HG03432 (cell line): ENCODE measurements at regions not wholly inside any gene's neighbourhood (a gene's known extent, or its start where the extent isn't known, plus 50 kb on each side); places are given as distances from the start of the nearest gene placed in this dataset.
"Not testable (repeated sequence)": the region's sequence is repeated elsewhere in the genome, so short reads cannot be mapped to it uniquely, and the experiment has no call there.

Experiments used
- ATAC-seq: cut with Tn5 transposase; IDR thresholded peaks from one replicate; pipeline ENCODE4 v1.9.1; 2021; ENCODE audit warnings: mild to moderate bottlenecking, moderate library complexity; ENCODE audit not compliant: unreplicated experiment

DNA sequence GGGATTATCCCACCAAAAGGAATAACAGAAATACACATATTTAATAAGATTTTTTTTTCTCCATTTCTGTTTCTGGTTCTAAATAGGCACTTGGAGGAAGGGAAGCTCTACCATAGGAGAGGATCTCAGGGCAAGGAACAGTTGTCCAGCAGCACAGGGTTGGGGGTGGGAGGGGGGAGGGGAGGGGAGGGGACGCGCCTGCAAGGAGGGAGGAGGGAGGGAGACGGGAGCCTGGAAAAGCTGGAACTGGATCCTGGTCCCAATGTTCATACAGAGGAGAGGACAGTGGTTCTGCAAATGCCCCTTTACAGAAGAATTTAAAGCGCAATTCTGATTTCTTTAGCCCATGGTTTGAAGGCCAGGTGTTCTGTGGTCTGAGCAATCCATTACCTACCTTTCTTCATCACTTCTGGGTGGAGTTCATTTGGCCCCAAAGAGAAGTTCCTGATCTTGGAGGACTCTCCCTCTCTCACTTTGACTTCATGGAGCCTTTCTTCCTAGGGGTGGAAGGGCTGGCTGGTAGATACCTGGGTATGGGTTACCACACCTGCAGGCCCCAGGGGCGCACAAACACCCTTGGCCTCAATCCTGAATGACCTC lies 348.9 kb upstream of the NCAM1 start:
- ATAC-seq, result no peak

GRCh38 chr11:112613051-112613972 lies 347.9 kb upstream of the NCAM1 start:
- no peak for ATAC-seq

- ATAC-seq, result no peak
Measured at GRCh38 chr11:112614605-112615004, 346.6 kb upstream of the NCAM1 start.

DNA sequence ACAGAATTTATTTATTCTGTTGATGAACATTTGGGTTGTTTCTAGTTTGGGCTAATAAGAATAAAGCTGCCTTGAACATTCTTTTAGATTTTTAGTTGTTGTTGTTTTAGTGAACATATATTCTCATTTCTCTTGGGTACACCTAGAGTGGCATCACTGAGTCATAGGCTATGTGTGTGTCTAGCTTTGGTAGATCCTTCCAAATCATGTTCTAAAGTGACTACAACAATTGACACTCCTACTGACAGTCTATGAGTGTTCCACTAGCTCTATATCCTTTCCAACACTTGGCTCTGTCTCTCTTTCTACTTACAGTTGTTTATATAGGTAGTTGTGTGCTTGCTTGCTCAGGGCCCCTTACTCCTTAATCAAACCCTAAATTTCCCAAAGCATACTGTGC lies 346.0 kb upstream of the NCAM1 start:
- no peak for ATAC-seq

- ATAC-seq, result no peak
Measured at GRCh38 chr11:112615891-112616290, 345.3 kb upstream of the NCAM1 start.

DNA sequence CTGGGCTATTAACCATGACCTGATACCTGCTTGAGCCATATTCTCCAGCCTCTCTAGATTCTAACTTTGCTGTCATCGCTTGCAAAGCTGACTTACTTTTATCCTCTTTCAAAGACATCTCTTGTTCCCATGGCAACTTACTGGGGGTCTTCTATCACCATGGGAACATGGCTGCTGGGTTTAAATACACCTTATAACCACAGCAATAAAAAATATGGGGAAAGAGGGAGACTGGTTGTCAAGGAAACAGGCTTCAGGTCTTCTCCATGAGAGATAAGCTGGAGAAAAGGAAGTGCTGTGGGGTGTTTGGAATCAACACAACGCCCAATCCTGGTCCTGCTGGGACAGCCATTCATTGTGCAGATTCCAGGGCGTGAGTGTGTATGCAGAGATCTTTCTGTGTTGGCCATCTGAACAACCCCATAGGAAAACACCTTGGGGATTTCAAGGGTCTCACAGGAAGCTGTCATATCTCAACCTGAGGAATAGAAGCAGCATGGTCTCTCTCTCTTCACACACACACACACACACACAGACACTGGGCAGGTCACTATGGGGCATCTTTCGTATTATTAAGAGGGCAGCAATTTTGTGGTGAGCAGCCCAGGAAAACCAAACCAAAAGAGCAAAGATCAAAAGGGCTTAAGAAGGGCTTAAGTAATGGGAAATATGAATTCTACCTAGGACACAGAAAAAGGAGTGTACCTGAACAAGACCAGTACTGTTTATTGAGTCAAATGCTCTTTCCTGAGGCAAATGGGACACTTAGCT lies 344.7 kb upstream of the NCAM1 start:
- no peak for ATAC-seq

DNA sequence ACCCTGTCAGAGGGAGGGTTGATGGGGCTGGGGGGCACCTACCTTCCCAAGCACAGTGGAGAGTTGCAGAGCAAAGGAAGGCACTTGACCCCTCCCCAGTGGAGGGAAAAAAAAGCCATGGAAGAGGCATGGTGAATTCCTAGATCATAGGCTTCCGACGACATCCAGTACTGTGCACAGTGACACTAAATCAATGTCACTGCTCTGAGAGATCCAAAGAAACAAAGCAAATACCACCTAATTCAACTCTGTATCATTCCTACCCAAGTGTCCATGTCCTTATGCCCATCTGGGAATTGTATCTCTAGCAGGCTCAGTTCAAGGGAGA lies 344.2 kb upstream of the NCAM1 start:
- no peak for ATAC-seq

DNA sequence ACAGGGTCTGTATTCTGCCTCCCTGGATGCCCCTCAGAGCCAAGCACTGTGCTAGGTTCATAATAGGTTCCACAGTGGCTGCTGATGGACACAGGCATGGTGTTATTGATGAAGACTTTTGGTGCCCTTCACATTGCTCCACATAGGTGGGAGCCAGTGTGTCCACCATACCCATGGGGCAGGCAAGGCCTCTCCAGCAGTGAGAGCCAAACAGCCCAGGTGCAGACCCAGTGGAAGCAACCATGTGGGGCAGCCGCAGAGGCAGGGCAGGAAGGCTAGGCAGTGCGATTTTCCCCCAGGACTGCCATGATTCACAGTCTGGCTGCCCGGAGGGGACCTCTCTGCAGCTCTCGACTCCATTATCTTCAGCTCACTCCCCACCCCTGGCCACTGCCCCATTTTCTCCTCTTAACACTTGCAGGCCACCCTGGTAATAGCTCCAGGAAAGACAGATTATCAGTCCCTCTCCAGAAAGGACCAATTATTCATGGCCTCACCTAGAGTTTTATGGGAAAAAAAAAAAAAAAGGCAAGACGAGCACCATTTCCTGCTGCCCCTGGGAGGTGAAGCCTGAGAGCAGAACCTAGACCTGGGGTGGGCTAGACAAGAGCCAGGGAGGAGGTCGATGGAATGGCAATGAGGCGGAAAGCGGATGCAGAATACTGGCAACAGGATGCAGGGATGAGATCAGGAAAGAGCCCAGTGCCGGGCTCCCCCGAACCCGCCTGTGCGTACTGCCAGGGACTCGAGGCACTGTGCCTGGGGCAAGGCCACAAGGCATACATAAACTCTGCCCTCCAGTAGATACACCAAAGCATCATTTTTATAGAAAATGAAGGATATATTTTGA lies 343.0 kb upstream of the NCAM1 start:
- ATAC-seq, result no peak

DNA sequence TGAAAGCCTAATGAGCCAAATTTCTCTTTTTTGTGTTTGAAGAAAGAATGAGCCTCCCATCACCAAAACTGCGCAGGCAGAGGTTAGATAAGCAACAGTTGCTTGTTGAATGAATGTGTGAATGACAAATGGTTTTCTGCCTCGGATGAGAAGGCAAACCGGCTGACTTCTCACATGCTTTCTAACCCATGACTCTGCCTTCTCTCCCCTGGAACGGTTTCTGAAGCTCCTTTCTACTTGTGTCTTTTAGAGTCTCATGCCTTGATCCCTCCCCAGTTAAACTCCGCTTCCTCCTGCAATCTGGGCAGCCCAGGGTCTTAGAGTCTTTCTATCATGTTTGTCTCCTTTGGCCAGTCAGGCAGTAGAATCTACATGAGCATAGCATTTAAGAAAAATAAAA lies 342.1 kb upstream of the NCAM1 start:
- no peak for ATAC-seq

GRCh38 chr11:112620621-112621394 lies 340.4 kb upstream of the NCAM1 start:
- ATAC-seq, result peak; percentile 70

DNA sequence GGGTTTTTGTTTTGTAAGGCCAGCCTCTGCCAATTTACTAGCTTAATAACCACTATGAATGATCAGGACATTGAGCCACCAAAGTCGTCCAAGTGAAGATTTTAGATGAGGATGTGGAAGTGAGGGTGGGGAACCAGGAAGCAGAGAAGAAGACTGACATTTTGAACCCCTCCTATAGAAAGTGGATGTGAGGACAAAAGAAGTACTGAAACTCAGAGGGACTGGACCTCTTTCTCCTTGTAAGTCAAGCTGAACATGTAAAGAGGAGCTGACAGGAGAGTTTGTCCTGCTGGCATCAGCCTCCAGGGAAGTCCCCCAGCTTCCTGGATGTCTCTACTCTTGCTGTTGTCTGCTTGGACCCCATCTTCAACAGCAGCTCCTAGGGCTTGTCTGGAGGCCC lies 338.2 kb upstream of the NCAM1 start:
- ATAC-seq, result no peak

- no peak for ATAC-seq
Measured at GRCh38 chr11:112624431-112624830, 336.8 kb upstream of the NCAM1 start.

DNA sequence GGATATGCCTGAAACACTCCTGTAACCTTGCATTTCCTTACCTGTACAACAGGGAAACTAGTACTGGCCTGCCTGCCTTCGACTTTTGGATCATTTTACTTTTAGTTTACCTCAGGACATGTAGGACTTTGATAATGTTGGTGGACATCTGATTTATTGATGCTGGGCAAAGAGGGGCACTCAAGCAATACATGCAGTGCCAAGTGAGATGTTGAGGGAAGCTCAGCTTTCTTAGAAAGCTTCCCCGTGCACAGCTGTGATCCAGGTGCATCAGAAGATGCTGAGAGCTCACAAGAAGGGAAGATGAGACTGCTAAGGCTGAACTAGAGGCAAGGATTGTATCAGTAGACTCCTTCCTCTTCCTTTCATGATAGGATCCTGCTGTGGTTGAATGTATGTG lies 336.2 kb upstream of the NCAM1 start:
- not testable (repeated sequence) for ATAC-seq

DNA sequence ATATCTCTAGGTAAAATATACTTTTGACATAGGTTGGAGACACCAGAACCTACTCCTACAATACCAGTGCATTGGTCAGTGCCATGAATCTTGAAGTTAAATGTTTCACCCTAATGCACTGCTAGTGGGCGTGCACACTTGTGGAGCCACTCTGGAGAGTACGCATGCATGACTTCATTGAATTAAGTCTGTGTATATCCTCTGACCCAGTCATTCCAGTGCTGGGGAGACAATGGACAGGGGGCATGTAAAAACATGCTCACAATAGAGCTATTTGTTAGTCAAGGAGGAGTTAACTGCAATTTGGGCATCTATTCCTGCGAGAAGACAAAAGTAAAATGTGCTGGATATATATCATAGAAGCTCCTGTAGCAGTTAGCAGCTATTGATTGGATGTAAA lies 335.4 kb upstream of the NCAM1 start:
- no peak for ATAC-seq

- ATAC-seq, result no peak
Measured at GRCh38 chr11:112626731-112627130, 334.5 kb upstream of the NCAM1 start.

DNA sequence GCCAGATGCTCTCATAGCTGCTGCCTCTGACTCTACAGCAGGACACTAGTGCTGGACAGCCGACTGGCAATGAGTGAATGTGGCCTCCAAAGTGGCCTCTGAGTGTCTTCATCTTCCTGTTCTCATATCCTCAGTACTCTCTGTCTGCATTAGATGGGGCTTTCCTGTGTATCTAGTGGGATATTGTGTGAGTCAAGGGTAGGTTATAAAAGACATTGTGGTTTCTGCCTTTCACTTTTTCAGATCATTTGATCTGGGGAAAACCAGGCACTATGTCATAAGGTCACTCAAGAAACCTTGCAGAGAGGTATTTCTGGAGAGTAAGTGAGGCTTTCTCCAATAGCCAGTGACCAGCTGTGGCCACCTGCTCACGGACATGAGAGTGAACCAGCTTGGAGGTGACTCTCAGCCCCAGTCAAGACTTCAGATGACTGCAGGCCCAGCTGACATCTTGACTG lies 333.6 kb upstream of the NCAM1 start:
- peak; percentile 74 for ATAC-seq

GRCh38 chr11:112628676-112629075 lies 332.5 kb upstream of the NCAM1 start:
- no peak for ATAC-seq

DNA sequence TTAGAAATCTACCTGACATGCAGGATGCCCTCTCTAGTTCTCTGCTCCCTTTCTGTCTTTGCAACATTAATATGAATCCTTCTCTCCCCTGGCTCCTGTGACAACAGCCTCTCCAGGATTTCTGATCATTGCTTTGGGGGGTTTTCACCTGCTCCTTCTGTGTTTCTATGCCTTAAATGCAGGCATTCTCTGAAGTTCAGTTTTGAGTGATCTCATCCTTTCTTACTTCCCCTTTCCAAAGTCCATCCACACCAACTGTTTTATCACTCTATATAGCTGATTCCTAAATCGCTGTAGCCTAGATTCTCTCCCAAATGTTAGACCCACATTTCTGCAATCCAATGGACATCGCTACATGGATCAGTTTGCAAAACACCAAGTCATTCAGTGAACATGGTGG lies 330.7 kb upstream of the NCAM1 start:
- no peak for ATAC-seq

DNA sequence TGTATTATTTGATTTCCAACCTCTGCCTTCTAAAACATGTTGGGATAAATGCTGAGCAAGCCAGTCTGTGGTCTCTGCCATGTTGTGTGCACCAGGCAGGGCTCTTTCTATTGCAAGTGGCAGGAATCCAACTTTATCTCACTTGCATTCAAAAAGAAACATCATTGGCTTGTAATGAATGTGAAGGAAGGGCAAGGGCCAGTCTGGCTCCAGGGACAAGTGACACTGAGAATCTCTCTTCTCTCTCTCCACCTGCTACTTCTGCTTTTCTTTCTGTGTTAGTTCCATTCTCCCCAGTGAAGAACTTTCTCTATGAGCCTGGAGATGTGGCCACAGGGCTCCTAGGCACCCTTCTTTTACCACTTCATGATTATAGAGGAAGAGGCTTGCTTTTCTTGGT lies 329.9 kb upstream of the NCAM1 start:
- peak; percentile 40 for ATAC-seq

- no peak for ATAC-seq
Measured at GRCh38 chr11:112632866-112633505, 328.2 kb upstream of the NCAM1 start.
